HG03139 (cell line): ENCODE measurements at regions not wholly inside any gene's neighbourhood (a gene's known extent, or its start where the extent isn't known, plus 50 kb on each side); places are given as distances from the start of the nearest gene placed in this dataset.
"Not testable (repeated sequence)": the region's sequence is repeated elsewhere in the genome, so short reads cannot be mapped to it uniquely, and the experiment has no call there.

ENCODE experiments used
- ATAC-seq: cut with Tn5 transposase; IDR thresholded peaks from one replicate; pipeline ENCODE4 v1.9.1; 2021; ENCODE audit not compliant: unreplicated experiment

GRCh38 chr1:242738702-242739645, 214.5 kb upstream of the PLD5 start:
- ATAC-seq, result no peak

- no peak for ATAC-seq
Observed at GRCh38 chr1:242736611-242737010, 212.1 kb upstream of the PLD5 start.

DNA sequence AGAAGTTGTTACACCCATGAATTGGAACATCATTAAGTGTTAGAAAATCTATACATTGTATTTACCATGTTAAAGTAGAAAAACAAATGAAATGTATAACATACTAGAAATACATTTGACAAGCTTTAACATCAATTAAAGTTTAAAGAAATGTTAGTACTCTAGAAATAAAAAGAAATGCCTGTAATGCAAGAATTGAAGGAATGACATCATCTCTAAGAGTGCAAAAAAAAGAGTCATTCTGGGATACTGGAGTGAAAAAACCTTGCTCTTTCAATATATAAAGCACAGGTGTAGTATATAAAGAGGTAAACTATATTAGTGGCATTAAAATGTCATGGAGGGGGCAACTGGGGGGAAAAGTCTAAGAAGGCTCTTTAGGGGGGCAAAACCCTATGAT, 210.8 kb upstream of the PLD5 start:
- no peak for ATAC-seq

- no peak for ATAC-seq
Observed at GRCh38 chr1:242731446-242731845, 206.9 kb upstream of the PLD5 start.

GRCh38 chr1:242728696-242729095, 204.2 kb upstream of the PLD5 start:
- no peak for ATAC-seq

GRCh38 chr1:242723044-242723716, 198.7 kb upstream of the PLD5 start:
- no peak for ATAC-seq

- no peak for ATAC-seq
Observed at GRCh38 chr1:242718967-242719366, 194.5 kb upstream of the PLD5 start.

DNA sequence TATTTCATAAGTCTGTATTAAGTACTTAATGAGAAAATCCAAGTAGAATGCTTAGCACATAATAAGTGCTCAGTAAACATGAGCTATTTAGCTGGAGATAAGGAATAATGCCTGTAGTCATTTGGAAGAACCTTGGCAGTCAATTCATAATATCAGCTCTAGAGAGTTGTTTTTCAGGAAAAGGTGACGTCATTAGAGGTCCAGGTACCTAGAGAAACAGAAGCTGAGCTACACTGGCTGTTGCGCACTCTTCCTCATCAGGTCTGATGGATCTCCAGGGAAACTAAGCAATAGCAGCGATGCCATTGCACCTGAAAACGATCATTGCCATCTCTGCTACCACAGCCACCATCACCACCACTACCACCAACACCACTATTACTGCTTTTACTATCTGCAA, 187.8 kb upstream of the PLD5 start:
- no peak for ATAC-seq

- no peak for ATAC-seq
Observed at GRCh38 chr1:242710847-242711246, 186.3 kb upstream of the PLD5 start.

DNA sequence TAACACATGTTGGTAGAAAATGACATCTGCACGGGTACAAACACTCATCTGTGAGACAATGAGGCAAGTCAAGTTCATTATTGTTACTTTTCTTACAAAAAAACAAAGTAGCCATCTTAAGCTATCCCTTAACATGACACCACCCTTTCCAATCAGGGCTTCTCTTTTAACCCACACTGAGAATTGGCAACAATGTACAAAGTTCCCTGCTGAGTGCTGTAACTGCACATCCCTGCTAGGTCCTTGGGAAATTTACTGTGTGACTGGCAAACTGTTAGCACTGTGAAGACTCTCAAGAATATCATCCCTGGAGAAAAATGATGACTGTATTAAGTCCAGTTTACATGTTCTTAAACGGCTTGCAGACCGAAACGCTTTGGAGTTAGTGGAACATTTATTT, 185.8 kb upstream of the PLD5 start:
- no peak for ATAC-seq

GRCh38 chr1:242703467-242703866, 179.0 kb upstream of the PLD5 start:
- no peak for ATAC-seq

GRCh38 chr1:242692988-242693387, 168.5 kb upstream of the PLD5 start:
- ATAC-seq, result no peak

GRCh38 chr1:242691610-242691945, 167.1 kb upstream of the PLD5 start:
- no peak for ATAC-seq

DNA sequence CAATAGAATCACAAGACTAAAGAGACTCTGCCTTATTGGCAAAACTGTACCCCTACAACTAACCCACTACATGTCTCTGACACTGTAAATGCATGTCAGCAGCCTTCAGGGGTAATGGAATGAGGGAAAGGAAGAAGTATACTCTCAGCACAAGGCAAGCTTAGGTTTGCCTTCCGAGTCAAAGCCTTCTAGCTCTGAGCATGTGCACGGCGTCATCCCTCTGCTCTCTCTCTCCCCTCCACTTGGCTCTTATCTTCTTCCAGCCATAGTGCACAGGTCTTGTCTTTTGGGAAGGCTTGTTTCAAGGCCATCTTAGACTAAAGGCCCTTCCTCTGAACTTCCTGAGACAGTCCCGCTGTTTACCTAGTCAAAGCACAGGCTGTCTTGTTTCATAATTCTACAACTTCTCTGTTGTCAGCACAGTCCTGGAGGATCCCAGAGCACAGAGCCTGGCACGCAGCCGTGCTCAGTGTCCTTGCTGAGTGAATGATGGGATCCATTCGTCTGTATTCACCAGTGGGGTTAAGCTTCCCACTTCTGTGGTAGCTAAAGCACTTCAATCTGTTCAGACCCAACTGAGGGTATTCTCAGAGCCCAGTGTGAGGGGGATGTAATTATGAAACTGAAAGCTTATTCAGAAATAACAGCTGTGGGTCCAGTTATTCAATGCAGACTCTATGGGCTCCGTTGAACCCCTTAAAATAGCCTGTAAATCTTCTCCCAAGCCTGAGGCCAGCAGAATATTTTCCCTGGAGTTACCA, 166.5 kb upstream of the PLD5 start:
- ATAC-seq, result no peak

GRCh38 chr1:242689378-242689777, 164.9 kb upstream of the PLD5 start:
- ATAC-seq, result no peak

GRCh38 chr1:242674951-242675645, 150.6 kb upstream of the PLD5 start:
- no peak for ATAC-seq

GRCh38 chr1:242673652-242674051, 149.2 kb upstream of the PLD5 start:
- ATAC-seq, result no peak

DNA sequence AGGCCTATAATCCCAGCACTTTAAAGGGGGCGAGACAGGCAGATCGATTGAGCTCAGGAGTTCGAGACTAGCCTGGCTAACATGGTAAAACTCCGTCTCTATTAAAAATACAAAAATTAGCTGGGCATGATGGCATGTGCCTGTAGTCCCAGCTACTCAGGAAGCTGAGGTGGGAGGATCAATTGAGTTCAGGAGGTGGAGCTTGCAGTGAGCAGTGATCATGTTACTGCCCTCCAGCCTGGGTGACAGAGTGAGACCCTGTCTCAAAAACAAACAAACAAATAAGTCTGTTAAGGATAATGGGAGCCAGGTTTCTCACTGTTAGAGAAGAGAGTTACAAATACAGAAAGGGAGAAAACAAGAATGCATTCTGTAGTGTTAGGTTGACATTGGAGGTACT, 148.7 kb upstream of the PLD5 start:
- not testable (repeated sequence) for ATAC-seq

DNA sequence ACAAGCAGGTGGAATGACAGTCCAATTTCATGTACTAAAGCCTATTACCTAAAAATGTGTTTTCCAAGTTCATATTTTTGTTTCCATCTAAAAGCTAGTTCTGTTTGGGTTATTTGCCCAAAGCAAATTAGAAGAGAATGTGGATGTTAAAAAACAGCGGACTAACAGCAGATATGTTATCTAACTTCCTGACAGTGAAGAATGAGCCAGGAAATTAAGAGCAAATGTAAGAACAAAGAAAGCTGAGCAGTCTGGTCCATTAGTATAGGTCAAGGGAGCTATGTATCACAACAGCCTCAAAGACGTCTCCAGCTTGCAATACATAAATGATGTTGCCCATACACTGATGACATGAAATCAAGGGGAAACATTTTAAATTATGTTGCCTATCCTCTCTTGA, 145.5 kb upstream of the PLD5 start:
- no peak for ATAC-seq

GRCh38 chr1:242662886-242663285, 138.4 kb upstream of the PLD5 start:
- no peak for ATAC-seq

- ATAC-seq, result not testable (repeated sequence)
Observed at GRCh38 chr1:242653772-242654171, 129.3 kb upstream of the PLD5 start.
